GM12872 (cell line): ENCODE measurements at regions not wholly inside any gene's neighbourhood (a gene's known extent, or its start where the extent isn't known, plus 50 kb on each side); places are given as distances from the start of the nearest gene placed in this dataset.

Experiments used
- CTCF ChIP-seq: IDR thresholded peaks from 3 replicates; pipeline ENCODE4 v1.5.1; 2011; ENCODE audit warnings: low read depth, mild to moderate bottlenecking, low read length, moderate library complexity; ENCODE audit not compliant: insufficient read depth

GRCh38 chr6:8785223-8785622, 349.9 kb upstream of the SLC35B3 start:
- no peak for TF ChIP-seq CTCF

- TF ChIP-seq CTCF = no peak
Measured at GRCh38 chr6:8783191-8783590, 347.8 kb upstream of the SLC35B3 start.

GRCh38 chr6:8780653-8781052, 345.3 kb upstream of the SLC35B3 start:
- TF ChIP-seq CTCF = no peak

- no peak for TF ChIP-seq CTCF
Measured at GRCh38 chr6:8764733-8765132, 329.4 kb upstream of the SLC35B3 start.

- TF ChIP-seq CTCF = no peak
Measured at GRCh38 chr6:8760951-8761350, 325.6 kb upstream of the SLC35B3 start.

- TF ChIP-seq CTCF = no peak
Measured at GRCh38 chr6:8758412-8758811, 323.1 kb upstream of the SLC35B3 start.

- no peak for TF ChIP-seq CTCF
Measured at GRCh38 chr6:8750627-8751026, 315.3 kb upstream of the SLC35B3 start.

- TF ChIP-seq CTCF = no peak
Measured at GRCh38 chr6:8749465-8749864, 314.1 kb upstream of the SLC35B3 start.
